Transverse colon (tissue), 4 donors: ENCODE measurements at regions not wholly inside any gene's neighbourhood (a gene's known extent, or its start where the extent isn't known, plus 50 kb on each side); places are given as distances from the start of the nearest gene placed in this dataset.

Experiments used
- CTCF ChIP-seq, 5 experiments: fragments of 200-600 bp in 3 of 5; fragments of 450-650 bp in 2 of 5; sonication (generic) in 3 of 5; IDR thresholded peaks; 1 replicate in 2 of 5; 2 replicates in 3 of 5; pipeline ENCODE4 v1.5.1; 2016 to 2017; ENCODE audit warnings: antibody characterized with exemption in 5 of 5, inconsistent platforms in 3 of 5, mild to moderate bottlenecking in 2 of 5, moderate library complexity in 1 of 5
- EP300 ChIP-seq: sonication (generic); formaldehyde crosslinking; IDR thresholded peaks from one replicate; pipeline ENCODE4 v1.6.1; 2017; ENCODE audit warnings: antibody characterized with exemption, low read depth
- POLR2A ChIP-seq: fragments of 450-650 bp; IDR thresholded peaks from one replicate; pipeline ENCODE4 v1.6.1; 2016; ENCODE audit warnings: antibody characterized with exemption, mild to moderate bottlenecking, moderate library complexity
- POLR2AphosphoS5 ChIP-seq, 3 donors: sonication (generic); formaldehyde crosslinking; IDR thresholded peaks; one replicate each; pipeline ENCODE4 v1.6.1; 2016; ENCODE audit warnings: antibody characterized with exemption in 3 of 3

DNA sequence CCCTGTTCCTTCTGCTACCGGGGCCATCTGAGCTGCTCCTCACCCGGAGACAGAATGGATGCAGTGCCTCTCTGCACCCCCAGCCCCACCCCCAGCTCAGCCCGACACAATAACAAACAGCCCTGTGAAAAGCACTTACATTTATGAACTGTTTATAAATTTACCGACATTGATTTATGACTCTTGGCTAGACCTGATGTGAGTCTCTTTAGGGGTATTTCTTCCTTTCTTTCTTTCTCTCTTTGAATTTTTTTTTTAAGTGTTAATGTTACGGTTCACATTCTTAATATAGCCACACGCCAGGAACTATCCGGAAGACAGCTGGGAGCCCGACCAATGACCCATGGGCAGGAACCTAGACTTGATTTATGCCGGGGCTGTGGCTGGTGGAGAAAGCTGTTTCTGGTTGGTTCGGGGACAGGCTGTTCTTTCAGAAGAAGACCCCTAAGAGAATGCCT is 266.3 kb downstream of the CDC5L start:
- TF ChIP-seq CTCF (IDR thresholded peaks at IDR 0.05) (no peak), POLR2AphosphoS5 (IDR thresholded peaks at IDR 0.05) (peak in 1 of 3 donors; percentile 35), POLR2A (no peak), EP300 (no peak)
